Endodermal cell (in vitro differentiated cells): ENCODE measurements at regions not wholly inside any gene's neighbourhood (a gene's known extent, or its start where the extent isn't known, plus 50 kb on each side); places are given as distances from the start of the nearest gene placed in this dataset.

ENCODE experiments used
- DNase-seq: peaks from one replicate; pipeline ENCODE4 v3.0.0-alpha.2; 2017
- H3K27ac ChIP-seq: 2 replicates; pipeline ENCODE4 v1.5.1; 2013; ENCODE audit warnings: mild to moderate bottlenecking, low read depth, low read length, moderate library complexity
- H3K27me3 ChIP-seq: 2 replicates; pipeline ENCODE4 v1.6.1; 2013; ENCODE audit warnings: mild to moderate bottlenecking, low read length, moderate library complexity; ENCODE audit not compliant: insufficient read depth, control insufficient read depth, poor library complexity, severe bottlenecking
- H3K36me3 ChIP-seq: 2 replicates; pipeline ENCODE4 v1.7.0; 2013; ENCODE audit warnings: mild to moderate bottlenecking, low read length, moderate library complexity; ENCODE audit not compliant: control insufficient read depth, insufficient read depth
- H3K4me1 ChIP-seq: one replicate; pipeline ENCODE4 v1.7.0; 2013; ENCODE audit warnings: low read length; ENCODE audit not compliant: control insufficient read depth, insufficient read depth
- H3K4me3 ChIP-seq: 2 replicates; pipeline ENCODE4 v1.5.1; 2013; ENCODE audit warnings: mild to moderate bottlenecking, low read length, moderate library complexity
- H3K9ac ChIP-seq: 2 replicates; pipeline ENCODE4 v1.6.1; 2013; ENCODE audit warnings: mild to moderate bottlenecking, low read length, moderate library complexity; ENCODE audit not compliant: poor library complexity, severe bottlenecking; ENCODE audit errors: extremely low read depth
- H3K9me3 ChIP-seq: 2 replicates; pipeline ENCODE4 v1.6.1; 2013; ENCODE audit warnings: mild to moderate bottlenecking, low read length, moderate library complexity; ENCODE audit not compliant: control insufficient read depth
- H3K27ac Mint-ChIP-seq: 2 replicates; pipeline ENCODE4 v1.8.0; 2020; ENCODE audit warnings: mixed read lengths
- H3K27me3 Mint-ChIP-seq: 2 replicates; pipeline ENCODE4 v1.8.0; 2021; ENCODE audit warnings: mild to moderate bottlenecking, mixed read lengths; ENCODE audit not compliant: insufficient read depth
- H3K36me3 Mint-ChIP-seq: 2 replicates; pipeline ENCODE4 v1.8.0; 2020; ENCODE audit warnings: low read depth, mixed read lengths
- H3K4me1 Mint-ChIP-seq: 2 replicates; pipeline ENCODE4 v1.8.0; 2020; ENCODE audit warnings: mixed read lengths
- H3K4me3 Mint-ChIP-seq: 2 replicates; pipeline ENCODE4 v1.8.0; 2020; ENCODE audit warnings: mild to moderate bottlenecking, moderate library complexity, mixed read lengths
- H3K9me3 Mint-ChIP-seq: 2 replicates; pipeline ENCODE4 v1.8.0; 2020; ENCODE audit warnings: mild to moderate bottlenecking, mixed read lengths
- WGBS, 2 experiments: methylation state at CpG; one replicate each; pipeline versions ENCODE4 v1.1.5 to v1.1.7; 2013; ENCODE audit warnings: missing lambda C conversion rate in 2 of 2, mixed read lengths in 1 of 2; ENCODE audit not compliant: insufficient coverage in 1 of 2, insufficient read length in 1 of 2; 5-methylcytosine and 5-hydroxymethylcytosine counted together
- TF ChIP-seq, protein P1 (sequence below): fragments of 200-600 bp; sonication (generic); conservative IDR thresholded peaks from 2 replicates; pipeline ENCODE4 v1.5.0; 2021; ENCODE audit warnings: antibody characterized with exemption, mild to moderate bottlenecking

DNA sequence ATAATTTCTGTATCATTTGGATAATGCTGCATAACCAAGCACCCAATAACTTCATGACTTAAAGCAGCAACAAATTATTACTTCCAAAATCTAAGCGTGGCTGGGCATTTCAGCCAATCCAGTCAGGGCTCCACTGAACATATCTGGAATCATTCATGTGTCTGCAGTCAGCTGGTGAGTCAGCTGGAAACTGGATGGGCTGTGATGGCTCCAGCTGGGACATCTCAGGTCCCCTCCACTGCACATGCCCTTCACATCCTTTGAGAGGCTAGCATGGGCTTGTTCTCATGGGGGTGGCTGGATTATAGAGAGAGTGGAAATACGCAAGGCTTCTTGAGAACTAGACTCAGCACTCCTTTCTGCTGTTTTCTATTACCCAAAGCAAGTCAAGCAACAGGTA, 961.9 kb downstream of the DIAPH3 start:
- Histone ChIP-seq H3K36me3 (no peaks in the 10 kb centered on the region), H3K9me3 (peaks cover 9% of the 10 kb centered on the region), H3K27ac (no peak overlapping the region), H3K27me3 (no peaks in the 10 kb centered on the region), H3K9ac (no peak overlapping the region), H3K4me1 (no peaks in the 10 kb centered on the region), H3K4me3 (no peak overlapping the region)
- H3K4me3 Mint-ChIP-seq = no peak overlapping the region
- no peak overlapping the region for H3K27ac Mint-ChIP-seq
- 90 to 100% methylated on average over 1 to 2 of the region's 2 CpGs for WGBS, 2 experiments
- TF ChIP-seq, protein P1, sequence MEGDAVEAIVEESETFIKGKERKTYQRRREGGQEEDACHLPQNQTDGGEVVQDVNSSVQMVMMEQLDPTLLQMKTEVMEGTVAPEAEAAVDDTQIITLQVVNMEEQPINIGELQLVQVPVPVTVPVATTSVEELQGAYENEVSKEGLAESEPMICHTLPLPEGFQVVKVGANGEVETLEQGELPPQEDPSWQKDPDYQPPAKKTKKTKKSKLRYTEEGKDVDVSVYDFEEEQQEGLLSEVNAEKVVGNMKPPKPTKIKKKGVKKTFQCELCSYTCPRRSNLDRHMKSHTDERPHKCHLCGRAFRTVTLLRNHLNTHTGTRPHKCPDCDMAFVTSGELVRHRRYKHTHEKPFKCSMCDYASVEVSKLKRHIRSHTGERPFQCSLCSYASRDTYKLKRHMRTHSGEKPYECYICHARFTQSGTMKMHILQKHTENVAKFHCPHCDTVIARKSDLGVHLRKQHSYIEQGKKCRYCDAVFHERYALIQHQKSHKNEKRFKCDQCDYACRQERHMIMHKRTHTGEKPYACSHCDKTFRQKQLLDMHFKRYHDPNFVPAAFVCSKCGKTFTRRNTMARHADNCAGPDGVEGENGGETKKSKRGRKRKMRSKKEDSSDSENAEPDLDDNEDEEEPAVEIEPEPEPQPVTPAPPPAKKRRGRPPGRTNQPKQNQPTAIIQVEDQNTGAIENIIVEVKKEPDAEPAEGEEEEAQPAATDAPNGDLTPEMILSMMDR = no peak
- no peaks in the 10 kb centered on the region for H3K36me3 Mint-ChIP-seq
- H3K4me1 Mint-ChIP-seq = no peaks in the 10 kb centered on the region
- H3K9me3 Mint-ChIP-seq = no peaks in the 10 kb centered on the region
- H3K27me3 Mint-ChIP-seq = no peaks in the 10 kb centered on the region
- no peak for DNase-seq

DNA sequence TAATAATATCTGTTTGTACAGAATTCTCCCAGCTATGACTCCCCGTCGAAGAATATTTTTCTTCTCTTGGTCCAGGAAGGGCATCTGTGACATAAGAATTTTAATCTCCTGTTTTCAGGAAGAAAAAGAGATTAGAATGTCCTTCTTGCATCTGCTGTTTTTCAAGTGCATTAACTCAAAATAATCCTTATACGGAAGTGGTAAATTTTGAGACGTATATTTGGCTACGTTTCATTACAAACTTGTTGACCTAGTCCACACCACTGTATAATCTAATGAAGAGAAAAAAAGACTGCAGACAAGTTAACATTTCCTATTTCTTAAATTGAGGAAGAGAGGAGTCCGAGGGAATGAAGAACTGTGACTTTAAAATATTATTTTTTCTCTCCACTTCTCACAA, 959.9 kb downstream of the DIAPH3 start:
- Histone ChIP-seq H3K36me3 (no peaks in the 10 kb centered on the region), H3K27ac (no peak overlapping the region), H3K9me3 (peaks cover 9% of the 10 kb centered on the region), H3K27me3 (no peaks in the 10 kb centered on the region), H3K4me1 (no peaks in the 10 kb centered on the region), H3K9ac (no peak overlapping the region), H3K4me3 (no peak overlapping the region)
- H3K27ac Mint-ChIP-seq = no peak overlapping the region
- no peaks in the 10 kb centered on the region for H3K9me3 Mint-ChIP-seq
- no peak overlapping the region for H3K4me3 Mint-ChIP-seq
- WGBS, 2 experiments = 43 to 82% methylated on average over 2 to 6 of the region's 6 CpGs
- H3K27me3 Mint-ChIP-seq = no peaks in the 10 kb centered on the region
- DNase-seq = no peak
- H3K36me3 Mint-ChIP-seq = no peaks in the 10 kb centered on the region
- no peaks in the 10 kb centered on the region for H3K4me1 Mint-ChIP-seq
- TF ChIP-seq, protein P1 = no peak

DNA sequence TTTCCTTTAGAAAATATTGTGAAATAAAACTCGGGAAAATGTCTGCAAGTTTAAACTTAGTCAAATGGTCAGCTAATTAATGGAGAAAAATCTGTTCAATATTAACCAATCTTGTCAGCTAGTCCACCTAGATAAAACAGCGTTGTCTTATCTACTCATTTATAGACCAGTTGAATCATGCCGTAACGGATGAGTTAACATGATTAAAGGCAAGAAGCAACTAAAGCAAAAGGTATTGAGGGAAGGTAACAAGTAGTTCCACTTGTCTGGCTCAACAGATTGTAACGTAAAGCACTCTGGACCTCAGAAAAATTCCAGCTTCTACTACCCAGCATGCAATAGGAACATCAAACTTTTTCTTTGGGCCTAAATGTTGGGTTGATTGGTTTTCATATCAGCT, 958.2 kb downstream of the DIAPH3 start:
- Mint-ChIP-seq H3K9me3 (no peaks in the 10 kb centered on the region), H3K27me3 (no peaks in the 10 kb centered on the region), H3K4me3 (no peak overlapping the region), H3K27ac (no peak overlapping the region), H3K4me1 (no peaks in the 10 kb centered on the region), H3K36me3 (no peaks in the 10 kb centered on the region)
- H3K36me3 ChIP-seq = no peaks in the 10 kb centered on the region
- 96 to 100% methylated on average over 3 to 5 of the region's 5 CpGs for WGBS, 2 experiments
- no peak overlapping the region for H3K27ac ChIP-seq
- H3K4me3 ChIP-seq = no peak overlapping the region
- no peak overlapping the region for H3K9ac ChIP-seq
- no peak for DNase-seq
- no peaks in the 10 kb centered on the region for H3K4me1 ChIP-seq
- TF ChIP-seq, protein P1 = no peak
- peaks cover 9% of the 10 kb centered on the region for H3K9me3 ChIP-seq
- no peaks in the 10 kb centered on the region for H3K27me3 ChIP-seq
